ENCODE measurements at regions not wholly inside any gene's neighbourhood (a gene's known extent, or its start where the extent isn't known, plus 50 kb on each side); places are given as distances from the start of the nearest gene placed in this dataset.

GRCh38 chr5:152331006-152331405 is 74.1 kb downstream of the NMUR2 start:
- TF ChIP-seq REST (IDR thresholded peaks at IDR 0.05; ENCODE audit: insufficient read depth in 1 of 2, low read depth in 2 of 2, low read length in 1 of 2) (no peak), CTCF (IDR thresholded peaks at IDR 0.05) (no peak), TCF7L2 (IDR thresholded peaks at IDR 0.05; ENCODE audit: low read depth, low read length) (no peak), POLR2AphosphoS5 (IDR thresholded peaks at IDR 0.05; ENCODE audit: low read depth, low read length) (no peak)
